SK-N-SH (cell line): ENCODE measurements at regions not wholly inside any gene's neighbourhood (a gene's known extent, or its start where the extent isn't known, plus 50 kb on each side); places are given as distances from the start of the nearest gene placed in this dataset.

Source experiments
- CTCF ChIA-PET: fragments of 300-600, 350-600 bp; formaldehyde crosslinking; extraction: SDS; loops from one replicate; lab custom pipeline; 2021; lab: Yijun Ruan, JAX
- POLR2A ChIA-PET: fragments of 350-600 bp; sonication (Branson Sonifier 250); formaldehyde crosslinking; extraction: SDS; loops from one replicate; lab custom pipeline; 2020; ENCODE audit warnings: antibody characterized with exemption, inconsistent platforms; lab: Yijun Ruan, JAX
- DNase-seq: peaks from one replicate; pipeline ENCODE4 v3.0.0; 2012
- H2AFZ ChIP-seq: fragments of 200-600 bp; sonication (generic); 2 replicates; pipeline ENCODE4 v1.8.1; 2016; ENCODE audit warnings: antibody characterized with exemption, mild to moderate bottlenecking, low read depth
- H3F3A ChIP-seq: fragments of 200-600 bp; sonication (generic); replicated peaks from 2 replicates; pipeline ENCODE3; 2016; ENCODE audit warnings: antibody characterized with exemption, mild to moderate bottlenecking; ENCODE audit not compliant: insufficient read depth
- H3K27ac ChIP-seq, 2 experiments: fragments of 200-500 bp in 1 of 2; fragments of 200-600 bp in 1 of 2; sonication (Bioruptor generic) in 1 of 2; sonication (generic), shearing (Covaris generic) in 1 of 2; 2 replicates each; pipeline versions ENCODE4 v1.5.1 to v1.6.1; 2014 to 2016; ENCODE audit warnings: low read depth in 2 of 2, inconsistent platforms in 1 of 2, low read length in 1 of 2, mild to moderate bottlenecking in 1 of 2, mixed read lengths in 1 of 2
- H3K27me3 ChIP-seq: fragments of 200-600 bp; sonication (generic), shearing (Covaris generic); 2 replicates; pipeline ENCODE4 v1.6.1; 2016; ENCODE audit warnings: mixed run types; ENCODE audit not compliant: insufficient read depth
- H3K36me3 ChIP-seq, 2 experiments: fragments of 200-500 bp in 1 of 2; fragments of 200-600 bp in 1 of 2; sonication (Bioruptor generic) in 1 of 2; sonication (generic) in 1 of 2; replicated peaks in 1 of 2; 2 replicates each; pipeline versions ENCODE3 to v1.5.1; 2014 to 2016; ENCODE audit warnings: low read length in 1 of 2, mild to moderate bottlenecking in 1 of 2; ENCODE audit not compliant: insufficient read depth in 2 of 2, control insufficient read depth in 1 of 2
- H3K4me1 ChIP-seq, 2 experiments: fragments of 200-500 bp in 1 of 2; fragments of 200-600 bp in 1 of 2; sonication (Bioruptor generic) in 1 of 2; sonication (generic), shearing (Covaris generic) in 1 of 2; 2 replicates each; pipeline versions ENCODE4 v1.5.1 to v1.6.1; 2014 to 2016; ENCODE audit warnings: low read depth in 1 of 2, low read length in 1 of 2, mixed run types in 1 of 2; ENCODE audit not compliant: insufficient read depth in 2 of 2, control insufficient read depth in 1 of 2
- H3K4me2 ChIP-seq: fragments of 200-600 bp; sonication (generic), shearing (Covaris generic); 2 replicates; pipeline ENCODE4 v1.6.1; 2017; ENCODE audit warnings: mixed run types
- H3K4me3 ChIP-seq, 2 experiments: fragments of 200-500 bp in 1 of 2; fragments of 200-600 bp in 1 of 2; sonication (Bioruptor generic) in 1 of 2; sonication (generic), shearing (Covaris generic) in 1 of 2; 2 replicates each; pipeline versions ENCODE4 v1.5.1 to v1.8.1; 2014 to 2016; ENCODE audit warnings: low read depth in 2 of 2, inconsistent platforms in 1 of 2, low read length in 1 of 2, mild to moderate bottlenecking in 1 of 2, mixed read lengths in 1 of 2, moderate library complexity in 1 of 2
- H3K79me2 ChIP-seq: fragments of 200-600 bp; sonication (generic); 2 replicates; pipeline ENCODE4 v1.8.1; 2017; ENCODE audit warnings: mild to moderate bottlenecking; ENCODE audit not compliant: insufficient read depth
- H3K9ac ChIP-seq: fragments of 200-600 bp; sonication (generic); 2 replicates; pipeline ENCODE4 v1.6.1; 2017; ENCODE audit warnings: mixed run types
- H3K9me2 ChIP-seq: fragments of 200-600 bp; sonication (generic); 2 replicates; pipeline ENCODE4 v1.6.1; 2017; ENCODE audit warnings: mixed run types
- H3K9me3 ChIP-seq: fragments of 200-600 bp; sonication (generic); 2 replicates; pipeline ENCODE4 v1.6.1; 2017; ENCODE audit warnings: mixed run types, mild to moderate bottlenecking, moderate library complexity
- H4K20me1 ChIP-seq: fragments of 200-600 bp; sonication (generic); 2 replicates; pipeline ENCODE4 v1.6.1; 2017; ENCODE audit warnings: mild to moderate bottlenecking, mixed run types; ENCODE audit not compliant: insufficient read depth
- CHD2 ChIP-seq: fragments of 150-350 bp; IDR thresholded peaks from 2 replicates; pipeline ENCODE4 v1.6.1; 2018; ENCODE audit warnings: low read length; ENCODE audit not compliant: partially characterized antibody
- EZH2phosphoT487 ChIP-seq: fragments of 200-600 bp; sonication (generic); IDR thresholded peaks from 2 replicates; pipeline ENCODE4 v1.6.1; 2017; ENCODE audit warnings: low read depth, mixed run types, mild to moderate bottlenecking, antibody characterized with exemption, moderate library complexity, borderline replicate concordance
- FOXJ3 ChIP-seq: sonication (generic); formaldehyde crosslinking; IDR thresholded peaks from 2 replicates; pipeline ENCODE4 v1.5.1; 2020; ENCODE audit warnings: mild to moderate bottlenecking, missing genetic modification reagents
- GABPA ChIP-seq: IDR thresholded peaks from 2 replicates; pipeline ENCODE4 v1.4.0; 2012; ENCODE audit warnings: low read depth, mild to moderate bottlenecking
- GATA2 ChIP-seq: sonication (generic); formaldehyde crosslinking; IDR thresholded peaks from 2 replicates; pipeline ENCODE4 v1.5.0; 2020; ENCODE audit warnings: mild to moderate bottlenecking, missing genetic modification reagents
- MEF2A ChIP-seq: IDR thresholded peaks from 2 replicates; pipeline ENCODE4 v1.4.0; 2012; ENCODE audit warnings: low read depth, borderline replicate concordance
- MXI1 ChIP-seq: IDR thresholded peaks from 2 replicates; pipeline ENCODE4 v1.6.1; 2012; ENCODE audit warnings: mild to moderate bottlenecking, low read depth, low read length, improper control_type of control experiment
- NFIC ChIP-seq: IDR thresholded peaks from 2 replicates; pipeline ENCODE4 v1.4.0; 2012; ENCODE audit warnings: borderline replicate concordance
- NRF1 ChIP-seq: IDR thresholded peaks from 2 replicates; pipeline ENCODE4 v1.6.1; 2012; ENCODE audit warnings: low read depth, mild to moderate bottlenecking, low read length
- RCOR1 ChIP-seq: fragments of 150-350 bp; IDR thresholded peaks from 2 replicates; pipeline ENCODE4 v1.6.1; 2017; ENCODE audit warnings: antibody characterized with exemption, low read length
- RXRA ChIP-seq: IDR thresholded peaks from 2 replicates; pipeline ENCODE4 v1.4.0; 2012; ENCODE audit warnings: low read depth, mild to moderate bottlenecking, borderline replicate concordance
- SIN3A ChIP-seq: IDR thresholded peaks from 2 replicates; pipeline ENCODE4 v1.6.1; 2012; ENCODE audit warnings: low read depth, mild to moderate bottlenecking, low read length, moderate library complexity, borderline replicate concordance
- TEAD4 ChIP-seq: IDR thresholded peaks from 2 replicates; pipeline ENCODE4 v1.4.0; 2012; ENCODE audit warnings: mild to moderate bottlenecking, borderline replicate concordance; ENCODE audit not compliant: insufficient read depth
- USF2 ChIP-seq: fragments of 150-350 bp; IDR thresholded peaks from 2 replicates; pipeline ENCODE4 v1.6.1; 2017; ENCODE audit warnings: antibody characterized with exemption, low read length, low read depth, borderline replicate concordance
- YY1 ChIP-seq: IDR thresholded peaks from 2 replicates; pipeline ENCODE4 v1.4.0; 2012; ENCODE audit warnings: low read depth, mild to moderate bottlenecking
- ZBTB33 ChIP-seq: IDR thresholded peaks from 2 replicates; pipeline ENCODE4 v1.4.0; 2012; ENCODE audit warnings: low read depth, borderline replicate concordance
- WGBS: methylation state at CpG from one replicate; pipeline ENCODE4 v1.1.6; 2017; ENCODE audit warnings: low lambda C conversion rate; 5-methylcytosine and 5-hydroxymethylcytosine counted together

GRCh38 chr18:3383381-3383915, 66.5 kb upstream of the TGIF1 start:
- Histone ChIP-seq H3K27me3 (no peaks in the 10 kb centered on the region), H3K4me2 (no peak overlapping the region), H3K9ac (no peak overlapping the region), H3K27ac (no peak overlapping the region), H3K79me2 (no peaks in the 10 kb centered on the region), H3K9me2 (no peaks in the 10 kb centered on the region), H3K9me3 (no peaks in the 10 kb centered on the region), H3K4me1 (no peaks in the 10 kb centered on the region), H3K36me3 (no peaks in the 10 kb centered on the region), H2AFZ (no peak overlapping the region), H3K4me3 (no peak overlapping the region), H4K20me1 (no peaks in the 10 kb centered on the region), H3F3A (no peaks in the 10 kb centered on the region)
- WGBS, result 80% methylated on average over 5 of the region's 5 CpGs
- no peak for DNase-seq
- ChIA-PET CTCF (no interaction called here), POLR2A (no interaction called here)
- TF ChIP-seq GATA2 (CRISPR knock-in tag) (no peak), EZH2phosphoT487 (no peak), SIN3A (no peak), RCOR1 (no peak), CHD2 (no peak), YY1 (no peak), USF2 (no peak), MEF2A (no peak), MXI1 (no peak), RXRA (no peak), NFIC (no peak), FOXJ3 (CRISPR knock-in tag) (no peak), ZBTB33 (no peak), GABPA (no peak), NRF1 (no peak), TEAD4 (no peak)
